ENCODE measurements at regions not wholly inside any gene's neighbourhood (a gene's known extent, or its start where the extent isn't known, plus 50 kb on each side); places are given as distances from the start of the nearest gene placed in this dataset.

DNA sequence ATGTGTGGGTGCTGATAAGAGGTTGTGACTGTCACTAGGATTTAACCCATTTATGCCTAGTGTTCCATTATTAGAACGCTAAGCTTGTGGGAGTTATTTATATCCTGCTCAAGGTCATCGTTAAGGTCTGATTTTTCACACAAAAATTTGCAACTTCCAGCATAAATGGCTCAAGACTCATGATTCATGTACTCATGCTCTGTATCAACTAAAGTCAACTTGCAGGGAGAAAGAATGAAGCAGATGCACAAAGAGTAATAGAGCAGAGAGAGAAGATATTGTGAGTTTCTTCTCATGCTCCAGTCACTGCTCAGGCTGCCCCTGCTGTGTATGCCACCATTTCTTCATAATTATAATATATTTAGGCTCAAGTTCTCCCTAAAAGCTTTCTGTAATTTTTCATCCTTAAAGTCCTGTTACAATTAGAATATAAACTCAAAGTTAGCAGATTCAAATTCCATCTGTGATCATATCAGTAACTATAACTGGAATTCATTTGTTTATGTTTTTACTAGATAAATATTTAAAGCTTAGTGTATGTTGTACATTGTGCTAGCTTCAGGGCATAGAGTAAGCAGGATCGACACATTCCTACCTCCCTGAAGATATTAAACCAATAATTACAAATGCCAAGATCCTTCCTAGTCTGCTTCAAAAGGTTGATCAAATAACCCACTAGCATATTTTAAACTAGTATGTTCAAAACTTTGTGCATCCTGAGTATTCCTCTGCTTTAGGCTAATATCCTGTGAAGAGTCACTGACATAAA is 136.7 kb downstream of the NUDT12 start:
- DNase-seq (ENCODE audit: low read depth) = peak; percentile 41
- H3K4me3 ChIP-seq (ENCODE audit: low read depth, low read length) = no peak overlapping the region
- TF ChIP-seq, protein P1, sequence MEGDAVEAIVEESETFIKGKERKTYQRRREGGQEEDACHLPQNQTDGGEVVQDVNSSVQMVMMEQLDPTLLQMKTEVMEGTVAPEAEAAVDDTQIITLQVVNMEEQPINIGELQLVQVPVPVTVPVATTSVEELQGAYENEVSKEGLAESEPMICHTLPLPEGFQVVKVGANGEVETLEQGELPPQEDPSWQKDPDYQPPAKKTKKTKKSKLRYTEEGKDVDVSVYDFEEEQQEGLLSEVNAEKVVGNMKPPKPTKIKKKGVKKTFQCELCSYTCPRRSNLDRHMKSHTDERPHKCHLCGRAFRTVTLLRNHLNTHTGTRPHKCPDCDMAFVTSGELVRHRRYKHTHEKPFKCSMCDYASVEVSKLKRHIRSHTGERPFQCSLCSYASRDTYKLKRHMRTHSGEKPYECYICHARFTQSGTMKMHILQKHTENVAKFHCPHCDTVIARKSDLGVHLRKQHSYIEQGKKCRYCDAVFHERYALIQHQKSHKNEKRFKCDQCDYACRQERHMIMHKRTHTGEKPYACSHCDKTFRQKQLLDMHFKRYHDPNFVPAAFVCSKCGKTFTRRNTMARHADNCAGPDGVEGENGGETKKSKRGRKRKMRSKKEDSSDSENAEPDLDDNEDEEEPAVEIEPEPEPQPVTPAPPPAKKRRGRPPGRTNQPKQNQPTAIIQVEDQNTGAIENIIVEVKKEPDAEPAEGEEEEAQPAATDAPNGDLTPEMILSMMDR (IDR thresholded peaks at IDR 0.05; ENCODE audit: control insufficient read depth, extremely low read depth, insufficient read depth) = no peak

DNA sequence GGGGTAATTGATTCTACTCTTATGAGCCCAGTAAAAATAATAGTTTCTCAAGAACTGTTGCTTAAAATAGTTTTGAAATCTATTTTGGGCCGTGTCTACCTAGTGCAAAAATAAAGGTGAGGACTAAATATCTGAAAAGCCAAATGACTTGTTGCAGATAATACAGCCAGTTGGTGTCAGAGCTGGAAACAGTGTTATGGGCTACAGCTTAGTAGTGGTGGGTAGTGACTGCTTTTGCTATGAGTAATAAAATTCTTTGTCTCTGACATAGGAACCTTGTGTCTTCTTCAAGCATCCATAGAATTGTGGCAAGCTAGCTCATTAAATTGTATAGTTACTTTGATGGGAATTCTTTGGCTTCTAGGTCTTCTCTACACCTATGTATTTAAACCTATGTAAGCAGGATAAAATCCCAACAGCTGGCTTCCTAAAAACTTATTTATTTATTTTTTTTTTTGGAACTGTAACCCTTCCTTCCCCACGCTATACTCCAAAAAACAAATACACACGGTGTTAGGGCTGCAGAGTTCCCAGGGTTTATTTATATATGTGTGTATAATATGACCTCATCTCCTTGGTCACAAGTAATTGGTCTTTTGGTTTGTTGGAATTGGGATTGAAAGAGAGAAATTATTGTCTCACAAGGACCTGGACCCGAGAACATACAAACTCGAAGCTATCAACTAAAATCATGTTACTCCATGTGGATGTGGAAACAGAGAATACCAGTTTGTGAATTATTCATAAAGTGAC is 138.0 kb downstream of the NUDT12 start:
- no peak overlapping the region for H3K4me3 ChIP-seq (ENCODE audit: low read depth, low read length)
- no peak for DNase-seq (ENCODE audit: low read depth)
- TF ChIP-seq, protein P1 (IDR thresholded peaks at IDR 0.05; ENCODE audit: control insufficient read depth, extremely low read depth, insufficient read depth) = no peak

DNA sequence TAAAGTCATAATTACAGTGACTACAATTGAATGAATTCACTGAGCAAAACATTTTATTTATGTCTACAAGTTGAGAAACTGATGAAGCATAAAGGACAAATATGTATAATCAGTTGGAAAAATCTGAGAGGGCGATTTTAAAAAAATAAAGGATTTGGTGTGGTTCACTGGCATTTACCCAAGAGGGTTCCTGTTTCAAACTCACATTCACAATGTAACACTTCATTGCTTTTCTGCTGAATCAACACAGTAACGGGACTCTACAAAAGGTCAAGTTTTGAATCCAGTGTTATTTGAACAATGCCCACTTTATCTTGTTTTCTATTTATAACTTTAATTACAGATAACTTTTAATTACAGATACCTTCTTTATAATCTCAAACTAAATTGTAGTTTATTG is 138.6 kb downstream of the NUDT12 start:
- TF ChIP-seq, protein P1 (IDR thresholded peaks at IDR 0.05; ENCODE audit: control insufficient read depth, extremely low read depth, insufficient read depth) = no peak
- no peak overlapping the region for H3K4me3 ChIP-seq (ENCODE audit: low read depth, low read length)
- DNase-seq (ENCODE audit: low read depth) = no peak

DNA sequence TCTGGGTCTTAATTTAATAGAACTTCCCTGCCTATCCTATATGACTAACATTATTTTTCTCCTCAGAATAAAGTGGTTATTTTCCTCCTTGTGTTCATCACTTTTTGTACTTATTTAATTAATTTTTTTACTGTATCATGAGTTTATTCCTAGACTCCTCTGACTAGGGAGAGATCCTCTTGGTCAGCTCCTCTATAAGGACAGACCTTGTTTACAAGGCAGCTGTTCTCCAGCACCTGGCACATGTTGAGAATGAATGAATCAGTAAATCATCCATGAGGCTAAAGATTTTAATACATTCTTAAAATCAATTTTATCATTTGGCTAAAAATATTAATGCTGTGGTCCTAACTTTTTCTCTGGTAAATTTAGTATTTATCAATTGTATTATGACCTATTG is 139.8 kb downstream of the NUDT12 start:
- H3K4me3 ChIP-seq (ENCODE audit: low read depth, low read length) = no peak overlapping the region
- no peak for DNase-seq (ENCODE audit: low read depth)
- TF ChIP-seq, protein P1 (IDR thresholded peaks at IDR 0.05; ENCODE audit: control insufficient read depth, extremely low read depth, insufficient read depth) = no peak

DNA sequence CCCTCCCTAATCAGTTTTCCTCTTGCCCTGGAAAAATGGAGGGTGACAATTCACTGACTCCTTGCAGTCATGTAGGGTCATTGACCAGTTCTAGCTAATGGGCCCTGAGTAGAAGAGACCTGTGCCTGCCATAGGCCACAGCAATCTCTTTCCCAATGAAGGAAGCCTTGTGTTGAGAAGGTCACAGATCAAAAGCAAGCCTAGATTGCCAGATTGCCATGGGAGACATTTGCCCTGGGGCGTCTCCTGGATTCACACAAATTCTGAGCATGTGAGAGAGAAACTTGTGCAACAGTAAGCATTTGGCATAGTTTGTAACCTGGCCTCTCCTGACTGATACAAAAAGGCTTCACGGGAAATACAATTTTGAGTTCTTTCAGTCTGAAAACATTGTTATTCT is 148.0 kb downstream of the NUDT12 start:
- TF ChIP-seq, protein P1 (IDR thresholded peaks at IDR 0.05; ENCODE audit: control insufficient read depth, extremely low read depth, insufficient read depth) = no peak
- H3K4me3 ChIP-seq (ENCODE audit: low read depth, low read length) = no peak overlapping the region
- no peak for DNase-seq (ENCODE audit: low read depth)

DNA sequence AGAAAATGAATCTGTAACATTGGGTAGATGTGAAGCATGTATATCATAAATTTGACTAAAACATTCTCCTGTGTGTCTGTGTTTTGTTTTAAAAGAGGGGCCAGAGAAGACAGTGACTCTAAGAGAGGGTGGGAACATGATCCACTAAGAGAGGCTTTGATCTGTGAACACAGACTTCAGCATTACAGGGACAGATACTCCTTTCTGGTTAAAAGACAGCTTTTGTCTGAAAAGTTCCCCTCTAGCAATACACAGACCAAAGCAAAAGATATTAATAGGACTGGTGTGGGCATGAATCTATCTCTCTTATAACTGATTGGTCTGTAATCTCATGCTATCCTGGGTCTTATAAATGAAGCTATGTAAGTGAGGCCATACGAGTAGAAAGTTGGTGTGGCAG is 150.9 kb downstream of the NUDT12 start:
- no peak for DNase-seq (ENCODE audit: low read depth)
- H3K4me3 ChIP-seq (ENCODE audit: low read depth, low read length) = no peak overlapping the region
- TF ChIP-seq, protein P1 (IDR thresholded peaks at IDR 0.05; ENCODE audit: control insufficient read depth, extremely low read depth, insufficient read depth) = no peak

Data from LNCaP clone FGC (cell line).